GM12878 (cell line): ENCODE measurements at regions not wholly inside any gene's neighbourhood (a gene's known extent, or its start where the extent isn't known, plus 50 kb on each side); places are given as distances from the start of the nearest gene placed in this dataset.

Experiments
- ATAC-seq: fragments of 200-7000 bp; cut with Tn5 transposase; 3 replicates; pipeline ENCODE4 v1.9.1; 2020; ENCODE audit warnings: mild to moderate bottlenecking, moderate library complexity
- BruUV-seq: library from RNA; stranded (reverse); fragments of 400-500 nt; replicated peaks from 2 replicates; lab custom pipeline; 2021; lab: Mats Ljungman, UMichigan
- CTCF ChIA-PET: fragments of 300-600 bp; sonication (Branson Sonifier 250); formaldehyde crosslinking; extraction: SDS; loops from one replicate; lab custom pipeline; 2021; ENCODE audit warnings: inconsistent platforms; lab: Yijun Ruan, JAX
- POLR2A ChIA-PET: fragments of 350-600 bp; formaldehyde crosslinking; extraction: SDS; loops from one replicate; lab custom pipeline; 2021; ENCODE audit warnings: inconsistent platforms; lab: Charles Lee
- RAD21 ChIA-PET: fragments of 300-600 bp; sonication (Branson Sonifier 250); formaldehyde crosslinking; loops from one replicate; lab custom pipeline; 2023; ENCODE audit warnings: antibody characterized with exemption; ENCODE audit not compliant: unreplicated experiment; lab: Charles Lee
- SMC1A ChIA-PET: fragments of 300-600 bp; sonication (Branson Sonifier 250); formaldehyde crosslinking; loops from one replicate; lab custom pipeline; 2023; ENCODE audit not compliant: unreplicated experiment, uncharacterized antibody; lab: Charles Lee
- DNase-seq: peaks from one replicate; pipeline ENCODE4 v3.0.0-alpha.2; 2011; ENCODE audit warnings: low read depth, low spot score
- FAIRE-seq: peaks from 3 replicates; lab custom pipeline; 2011; peaks lifted over from hg19 to GRCh38; lab: Jason Lieb, UNC
- H2AFZ ChIP-seq: 2 replicates; pipeline ENCODE4 v1.6.0; 2011; ENCODE audit warnings: low read depth, low read length, control low read depth; ENCODE audit not compliant: control insufficient read depth
- H3K27ac ChIP-seq: 2 replicates; pipeline ENCODE4 v1.5.1; 2011; ENCODE audit warnings: control low read depth; ENCODE audit not compliant: control insufficient read depth, insufficient read depth
- H3K27me3 ChIP-seq, 2 experiments: replicated peaks in 1 of 2; 2 replicates each; pipeline versions ENCODE4 v1.6.0 to v1.6.1; 2011; ENCODE audit warnings: low read length in 1 of 2; ENCODE audit not compliant: control insufficient read depth in 2 of 2, insufficient read depth in 2 of 2
- H3K36me3 ChIP-seq, 2 experiments: 2 replicates each; pipeline ENCODE4 v1.5.1; 2011; ENCODE audit warnings: low read length in 1 of 2; ENCODE audit not compliant: control insufficient read depth in 2 of 2, insufficient read depth in 2 of 2
- H3K4me1 ChIP-seq: 2 replicates; pipeline ENCODE4 v1.6.1; 2011; ENCODE audit warnings: mild to moderate bottlenecking, low read length, moderate library complexity, mixed read lengths; ENCODE audit not compliant: control insufficient read depth, insufficient read depth
- H3K4me2 ChIP-seq: 2 replicates; pipeline ENCODE4 v1.6.0; 2011; ENCODE audit warnings: control low read depth; ENCODE audit not compliant: control insufficient read depth, insufficient read depth
- H3K4me3 ChIP-seq: fragments of 200-600 bp; sonication (generic); 2 replicates; pipeline ENCODE4 v1.5.1; 2016
- H3K79me2 ChIP-seq: 2 replicates; pipeline ENCODE4 v1.6.0; 2011; ENCODE audit warnings: low read length; ENCODE audit not compliant: control insufficient read depth, insufficient read depth
- H3K9ac ChIP-seq: 2 replicates; pipeline ENCODE4 v1.8.0; 2011; ENCODE audit warnings: low read length, control low read depth, mixed read lengths; ENCODE audit not compliant: control insufficient read depth, insufficient read depth
- H3K9me3 ChIP-seq: replicated peaks from 3 replicates; pipeline ENCODE4 v1.5.1; 2011; ENCODE audit warnings: mild to moderate bottlenecking, low read length; ENCODE audit not compliant: control insufficient read depth, insufficient read depth
- H4K20me1 ChIP-seq: 2 replicates; pipeline ENCODE4 v1.6.0; 2011; ENCODE audit not compliant: control insufficient read depth, insufficient read depth
- ATF7 ChIP-seq: fragments of 450-650 bp; IDR thresholded peaks from 2 replicates; pipeline ENCODE4 v1.6.1; 2016; ENCODE audit warnings: low read depth, mild to moderate bottlenecking
- BHLHE40 ChIP-seq, 2 experiments: fragments of 450-650 bp in 1 of 2; IDR thresholded peaks; 2 replicates each; pipeline ENCODE4 v1.6.1; 2011 to 2017; ENCODE audit warnings: low read depth in 2 of 2, borderline replicate concordance in 1 of 2, improper control_type of control experiment in 1 of 2, low read length in 1 of 2, mild to moderate bottlenecking in 1 of 2
- CHD2 ChIP-seq: IDR thresholded peaks from 2 replicates; pipeline ENCODE4 v1.6.1; 2011; ENCODE audit warnings: low read depth, low read length, improper control_type of control experiment, borderline replicate concordance
- MAX ChIP-seq: IDR thresholded peaks from 2 replicates; pipeline ENCODE4 v1.6.1; 2012; ENCODE audit warnings: low read depth, low read length, improper control_type of control experiment
- MYB ChIP-seq: fragments of 150-350 bp; IDR thresholded peaks from 2 replicates; pipeline ENCODE4 v1.6.1; 2014; ENCODE audit warnings: mild to moderate bottlenecking, low read depth, low read length, borderline replicate concordance
- NKRF ChIP-seq: fragments of 450-650 bp; conservative IDR thresholded peaks from 2 replicates; pipeline ENCODE4 v1.6.1; 2017; ENCODE audit warnings: mild to moderate bottlenecking, moderate library complexity
- RCOR1 ChIP-seq: conservative IDR thresholded peaks from 2 replicates; pipeline ENCODE4 v1.6.1; 2012; ENCODE audit warnings: low read depth, low read length, improper control_type of control experiment
- REST ChIP-seq: IDR thresholded peaks from 2 replicates; pipeline ENCODE4 v1.6.1; 2012; ENCODE audit warnings: mild to moderate bottlenecking, low read depth, low read length
- TARDBP ChIP-seq: IDR thresholded peaks from 2 replicates; pipeline ENCODE4 v1.6.1; 2016; ENCODE audit warnings: borderline replicate concordance
- TCF12 ChIP-seq: IDR thresholded peaks from 2 replicates; pipeline ENCODE4 v1.6.1; 2011; ENCODE audit warnings: low read depth, mild to moderate bottlenecking, low read length
- ZNF687 ChIP-seq: fragments of 450-650 bp; IDR thresholded peaks from 2 replicates; pipeline ENCODE4 v1.6.1; 2017; ENCODE audit warnings: mild to moderate bottlenecking, moderate library complexity
- WGBS: methylation state at CpG from one replicate; pipeline ENCODE4 v1.1.6; 2016; ENCODE audit warnings: low lambda C conversion rate; ENCODE audit not compliant: insufficient replicate concordance, insufficient coverage; ENCODE audit errors: missing lambda C conversion rate; 5-methylcytosine and 5-hydroxymethylcytosine counted together
- in situ Hi-C: fragments of 300-500 bp; cut with MboI; formaldehyde crosslinking; loops from 9 replicates; pipeline ENCODE4 v1.14.3; 2018; ENCODE audit warnings: mixed read lengths
- intact Hi-C: fragments of 100-400 bp; cut with micrococcal nuclease; formaldehyde crosslinking; loops from one replicate; pipeline ENCODE4 v1.14.2; 2022; ENCODE audit not compliant: unreplicated experiment

GRCh38 chr4:117868201-117868600, 166.1 kb upstream of the NDST3 start (continued):
- TF ChIP-seq REST (no peak), ZNF687 (no peak), RCOR1 (no peak), MAX (no peak), ATF7 (no peak)

GRCh38 chr4:117873779-117874178, 160.5 kb upstream of the NDST3 start:
- H3K4me2 ChIP-seq, result no peak overlapping the region
- no peaks in the 10 kb centered on the region for H3K79me2 ChIP-seq
- no peak overlapping the region for H2AFZ ChIP-seq
- no peaks in the 10 kb centered on the region for H4K20me1 ChIP-seq
- ChIA-PET CTCF (no interaction called here), RAD21 (no interaction called here), POLR2A (no interaction called here), SMC1A (no interaction called here)
- H3K4me3 ChIP-seq, result no peak overlapping the region
- H3K9ac ChIP-seq, result no peak overlapping the region
- H3K27ac ChIP-seq, result no peak overlapping the region
- intact Hi-C loops, result no loop called here
- H3K36me3 ChIP-seq, result no peaks in the 10 kb centered on the region
- DNase-seq (no peak), FAIRE-seq (no peak), ATAC-seq (no peak)
- no peaks in the 10 kb centered on the region for H3K9me3 ChIP-seq
- in situ Hi-C loops, result no loop called here
- H3K4me1 ChIP-seq, result no peaks in the 10 kb centered on the region
- 0% methylated on average over 2 of the region's 2 CpGs for WGBS
- TF ChIP-seq CHD2, result no peak
- no peak for TF ChIP-seq NKRF
- no peak for TF ChIP-seq TARDBP
- TF ChIP-seq BHLHE40 (IDR thresholded peaks at IDR 0.05; ENCODE audit: borderline replicate concordance in 1 of 2, low read depth in 2 of 2, low read length in 1 of 2), result no peak
- TF ChIP-seq TCF12, result no peak
- TF ChIP-seq MYB, result no peak
- no peaks in the 10 kb centered on the region for H3K27me3 ChIP-seq
- BruUV-seq, result no TSS peak
